ENCODE measurements at regions not wholly inside any gene's neighbourhood (a gene's known extent, or its start where the extent isn't known, plus 50 kb on each side); places are given as distances from the start of the nearest gene placed in this dataset.

DNA sequence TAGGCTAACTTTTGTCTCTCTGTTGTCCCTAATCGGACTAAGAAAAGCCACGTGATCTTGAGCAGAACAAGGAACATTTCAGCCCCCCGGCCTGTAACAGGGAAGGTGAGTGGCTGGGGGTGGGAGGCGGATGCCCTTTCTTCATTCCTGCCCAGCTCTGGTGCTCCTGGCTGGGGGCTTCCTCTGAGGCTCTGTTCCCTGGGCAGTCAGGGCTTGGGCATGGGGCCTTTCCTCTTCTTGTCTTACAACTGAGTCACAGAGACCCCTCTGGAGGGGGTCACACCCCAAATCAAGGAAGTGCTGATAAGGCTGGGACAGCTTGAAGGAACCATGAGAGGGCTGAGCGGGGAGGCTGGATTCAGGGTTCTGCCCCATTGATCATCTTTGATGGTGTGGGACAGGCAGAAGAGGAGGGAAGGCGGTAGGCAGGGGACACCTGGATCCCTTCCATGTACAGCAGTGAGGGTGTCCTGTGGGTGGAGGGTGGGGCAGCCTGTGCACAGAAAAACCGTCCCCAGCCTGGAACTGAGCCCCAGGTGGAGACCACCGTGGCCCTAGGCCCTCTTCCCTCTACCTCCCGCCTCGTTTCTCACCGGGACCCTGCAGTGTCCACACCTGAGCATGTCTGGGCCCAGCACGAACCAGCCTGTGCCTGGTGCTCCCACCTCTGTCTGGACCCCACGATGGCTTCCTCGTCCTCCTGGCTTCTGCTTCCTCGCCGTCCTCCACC is 257.7 kb upstream of the IRX1 start:
- TF ChIP-seq, protein P1, sequence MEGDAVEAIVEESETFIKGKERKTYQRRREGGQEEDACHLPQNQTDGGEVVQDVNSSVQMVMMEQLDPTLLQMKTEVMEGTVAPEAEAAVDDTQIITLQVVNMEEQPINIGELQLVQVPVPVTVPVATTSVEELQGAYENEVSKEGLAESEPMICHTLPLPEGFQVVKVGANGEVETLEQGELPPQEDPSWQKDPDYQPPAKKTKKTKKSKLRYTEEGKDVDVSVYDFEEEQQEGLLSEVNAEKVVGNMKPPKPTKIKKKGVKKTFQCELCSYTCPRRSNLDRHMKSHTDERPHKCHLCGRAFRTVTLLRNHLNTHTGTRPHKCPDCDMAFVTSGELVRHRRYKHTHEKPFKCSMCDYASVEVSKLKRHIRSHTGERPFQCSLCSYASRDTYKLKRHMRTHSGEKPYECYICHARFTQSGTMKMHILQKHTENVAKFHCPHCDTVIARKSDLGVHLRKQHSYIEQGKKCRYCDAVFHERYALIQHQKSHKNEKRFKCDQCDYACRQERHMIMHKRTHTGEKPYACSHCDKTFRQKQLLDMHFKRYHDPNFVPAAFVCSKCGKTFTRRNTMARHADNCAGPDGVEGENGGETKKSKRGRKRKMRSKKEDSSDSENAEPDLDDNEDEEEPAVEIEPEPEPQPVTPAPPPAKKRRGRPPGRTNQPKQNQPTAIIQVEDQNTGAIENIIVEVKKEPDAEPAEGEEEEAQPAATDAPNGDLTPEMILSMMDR (IDR thresholded peaks at IDR 0.05; ENCODE audit: insufficient read depth, low read length, severe bottlenecking), result no peak
- DNase-seq (ENCODE audit: low read depth) (no peak), FAIRE-seq (no peak)
- Histone ChIP-seq H3K4me3 (ENCODE audit: low read depth, low read length) (no peak overlapping the region), H3K27me3 (ENCODE audit: control insufficient read depth, insufficient read depth, low read length) (no peaks in the 10 kb centered on the region), H3K36me3 (ENCODE audit: control insufficient read depth, insufficient read depth, low read length) (no peaks in the 10 kb centered on the region)

DNA sequence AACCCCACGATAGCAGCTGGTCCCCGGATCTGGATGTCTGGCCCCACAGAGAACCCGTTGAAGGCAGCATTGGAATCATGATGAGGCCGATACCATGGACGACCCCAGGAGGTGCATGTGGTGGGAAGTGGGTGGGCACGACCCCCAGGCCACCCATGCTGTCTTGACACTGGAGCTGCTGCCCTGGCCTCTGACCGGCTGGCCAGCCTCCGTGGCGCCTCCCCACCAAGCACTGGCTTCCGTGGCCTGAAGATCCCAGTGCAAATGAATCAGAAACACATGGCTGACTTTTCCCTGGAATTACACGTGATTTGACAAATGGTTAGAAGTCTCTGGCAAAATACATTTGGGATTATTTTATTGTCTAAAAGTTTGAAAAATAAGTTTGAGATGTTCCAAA is 259.0 kb upstream of the IRX1 start:
- TF ChIP-seq, protein P1 (IDR thresholded peaks at IDR 0.05; ENCODE audit: insufficient read depth, low read length, severe bottlenecking), result no peak

DNA sequence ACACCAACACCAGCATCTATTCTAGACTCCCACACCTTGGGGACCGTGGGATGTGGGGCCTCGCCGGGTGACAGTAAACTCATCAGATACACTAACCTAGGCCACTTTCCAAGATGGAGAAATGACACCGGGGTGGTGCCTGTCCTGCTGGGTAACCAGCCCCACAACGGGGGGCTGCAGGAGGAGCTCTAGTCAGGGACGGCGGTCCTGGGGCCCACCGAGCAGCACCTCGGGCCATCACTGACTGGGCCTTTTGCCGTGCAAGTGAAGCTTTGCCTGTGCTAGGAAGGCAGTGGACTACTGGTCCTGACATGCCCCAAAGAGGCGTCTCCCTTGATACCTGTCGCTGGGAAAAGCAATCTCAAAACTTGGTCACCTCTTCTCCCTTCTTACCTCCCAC is 260.3 kb upstream of the IRX1 start:
- no peak for FAIRE-seq
- no peaks in the 10 kb centered on the region for H3K27me3 ChIP-seq (ENCODE audit: control insufficient read depth, insufficient read depth, low read length)
- no peak for DNase-seq (ENCODE audit: low read depth)
- no peaks in the 10 kb centered on the region for H3K36me3 ChIP-seq (ENCODE audit: control insufficient read depth, insufficient read depth, low read length)
- no peak overlapping the region for H3K4me3 ChIP-seq (ENCODE audit: low read depth, low read length)
- TF ChIP-seq, protein P1 (IDR thresholded peaks at IDR 0.05; ENCODE audit: insufficient read depth, low read length, severe bottlenecking), result no peak

More for the DNA sequence above, 259.0 kb upstream of the IRX1 start:
- Histone ChIP-seq H3K4me3 (ENCODE audit: low read depth, low read length) (no peak overlapping the region), H3K36me3 (ENCODE audit: control insufficient read depth, insufficient read depth, low read length) (no peaks in the 10 kb centered on the region), H3K27me3 (ENCODE audit: control insufficient read depth, insufficient read depth, low read length) (no peaks in the 10 kb centered on the region)
- DNase-seq (ENCODE audit: low read depth) (no peak), FAIRE-seq (no peak)

DNA sequence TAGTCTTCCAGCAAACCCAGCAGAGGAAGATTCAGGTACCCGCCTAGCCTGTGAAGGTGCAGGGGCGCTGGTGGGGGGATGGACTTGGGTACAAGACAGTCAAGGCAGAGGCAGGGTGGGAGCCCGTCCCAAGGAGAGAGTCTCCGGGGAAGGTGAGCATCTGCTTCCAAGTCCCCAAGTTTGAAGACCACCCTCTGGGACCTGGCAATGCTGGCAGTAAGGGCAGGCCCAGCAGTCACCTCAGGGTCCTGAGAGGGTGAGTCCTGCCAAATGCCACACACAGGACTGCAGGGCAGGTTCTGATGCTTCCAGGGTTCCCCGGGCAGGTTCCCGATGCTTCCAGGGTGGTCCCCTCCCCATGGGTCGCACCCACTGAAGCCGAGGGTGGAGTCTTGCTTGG is 261.8 kb upstream of the IRX1 start:
- TF ChIP-seq, protein P1 (IDR thresholded peaks at IDR 0.05; ENCODE audit: insufficient read depth, low read length, severe bottlenecking), result no peak
- Histone ChIP-seq H3K36me3 (ENCODE audit: control insufficient read depth, insufficient read depth, low read length) (no peaks in the 10 kb centered on the region), H3K27me3 (ENCODE audit: control insufficient read depth, insufficient read depth, low read length) (no peaks in the 10 kb centered on the region), H3K4me3 (ENCODE audit: low read depth, low read length) (no peak overlapping the region)
- FAIRE-seq (no peak), DNase-seq (ENCODE audit: low read depth) (no peak)

DNA sequence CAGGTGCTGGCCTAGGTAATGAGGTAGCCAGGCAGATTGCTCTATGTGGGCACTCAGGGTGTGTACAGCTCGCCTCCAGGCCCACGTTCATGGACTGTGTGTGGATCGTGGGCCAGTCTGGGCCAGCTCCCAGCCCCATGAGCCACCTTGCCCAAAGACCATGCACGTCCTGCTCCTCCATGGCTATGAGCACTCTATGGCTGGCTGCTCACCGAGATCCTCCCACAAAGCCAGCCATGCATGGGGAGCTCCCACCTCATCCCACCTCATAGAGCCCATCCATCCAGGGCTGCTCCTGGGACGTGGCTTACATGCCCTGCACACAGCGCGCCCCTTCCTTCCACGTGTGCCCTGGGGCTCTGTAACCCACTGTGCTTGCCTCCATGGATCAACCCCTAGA is 262.5 kb upstream of the IRX1 start:
- H3K27me3 ChIP-seq (ENCODE audit: control insufficient read depth, insufficient read depth, low read length), result no peaks in the 10 kb centered on the region
- FAIRE-seq (no peak), DNase-seq (ENCODE audit: low read depth) (no peak)
- TF ChIP-seq, protein P1 (IDR thresholded peaks at IDR 0.05; ENCODE audit: insufficient read depth, low read length, severe bottlenecking), result no peak
- H3K36me3 ChIP-seq (ENCODE audit: control insufficient read depth, insufficient read depth, low read length), result no peaks in the 10 kb centered on the region
- no peak overlapping the region for H3K4me3 ChIP-seq (ENCODE audit: low read depth, low read length)

DNA sequence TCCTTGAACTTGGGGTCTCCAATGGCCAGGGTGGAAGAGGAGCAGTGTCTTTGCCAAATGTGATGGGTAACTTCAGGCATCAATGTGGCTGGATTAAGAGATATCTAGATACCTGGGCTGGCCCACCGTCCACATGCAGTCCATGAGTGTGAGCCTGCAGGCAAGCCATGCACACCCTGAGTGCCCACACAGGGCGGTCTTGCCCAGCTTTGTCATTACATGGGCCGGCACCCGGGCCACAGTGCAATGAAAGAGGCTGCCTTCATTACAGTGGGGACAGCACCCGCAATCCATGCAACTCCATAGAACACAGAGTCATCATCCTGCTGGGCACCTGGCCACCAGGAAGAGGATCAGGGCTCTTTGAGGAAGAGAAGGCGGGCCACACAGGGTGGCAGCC is 263.8 kb upstream of the IRX1 start:
- Histone ChIP-seq H3K27me3 (ENCODE audit: control insufficient read depth, insufficient read depth, low read length) (no peaks in the 10 kb centered on the region), H3K36me3 (ENCODE audit: control insufficient read depth, insufficient read depth, low read length) (no peaks in the 10 kb centered on the region), H3K4me3 (ENCODE audit: low read depth, low read length) (no peak overlapping the region)
- TF ChIP-seq, protein P1 (IDR thresholded peaks at IDR 0.05; ENCODE audit: insufficient read depth, low read length, severe bottlenecking), result no peak
- no peak for FAIRE-seq
- no peak for DNase-seq (ENCODE audit: low read depth)
